NT2/D1 (cell line): ENCODE measurements at regions not wholly inside any gene's neighbourhood (a gene's known extent, or its start where the extent isn't known, plus 50 kb on each side); places are given as distances from the start of the nearest gene placed in this dataset.

Experiments
- SUZ12 ChIP-seq: IDR thresholded peaks from 2 replicates; pipeline ENCODE4 v1.6.1; 2011; ENCODE audit not compliant: insufficient read length, insufficient read depth; ENCODE audit errors: extremely low read depth
- YY1 ChIP-seq: IDR thresholded peaks from 2 replicates; pipeline ENCODE4 v1.6.1; 2011; ENCODE audit not compliant: insufficient read length, insufficient read depth
- ZNF274 ChIP-seq: IDR thresholded peaks from 2 replicates; pipeline ENCODE4 v1.6.1; 2011; ENCODE audit warnings: mild to moderate bottlenecking, low read depth, low read length

- TF ChIP-seq ZNF274 (no peak), YY1 (no peak), SUZ12 (no peak)
Measured at GRCh38 chr4:160143574-160143973, 1040.7 kb downstream of the RAPGEF2 start.
